ENCODE measurements at regions not wholly inside any gene's neighbourhood (a gene's known extent, or its start where the extent isn't known, plus 50 kb on each side); places are given as distances from the start of the nearest gene placed in this dataset.
"Not testable (repeated sequence)": the region's sequence is repeated elsewhere in the genome, so short reads cannot be mapped to it uniquely, and the experiment has no call there.

GRCh38 chr13:81609335-81609734 is 1268.4 kb upstream of the SPRY2 start:
- H3K27ac ChIP-seq (ENCODE audit: low read depth): no peak overlapping the region
- H3K36me3 ChIP-seq (ENCODE audit: insufficient read depth): no peaks in the 10 kb centered on the region
- H3K4me3 ChIP-seq (ENCODE audit: low read depth, low read length): no peak overlapping the region
- no peak for DNase-seq (ENCODE audit: extremely low spot score)
- H3K4me1 ChIP-seq (ENCODE audit: insufficient read depth): no peaks in the 10 kb centered on the region
- WGBS: 86% methylated on average over 2 of the region's 2 CpGs

DNA sequence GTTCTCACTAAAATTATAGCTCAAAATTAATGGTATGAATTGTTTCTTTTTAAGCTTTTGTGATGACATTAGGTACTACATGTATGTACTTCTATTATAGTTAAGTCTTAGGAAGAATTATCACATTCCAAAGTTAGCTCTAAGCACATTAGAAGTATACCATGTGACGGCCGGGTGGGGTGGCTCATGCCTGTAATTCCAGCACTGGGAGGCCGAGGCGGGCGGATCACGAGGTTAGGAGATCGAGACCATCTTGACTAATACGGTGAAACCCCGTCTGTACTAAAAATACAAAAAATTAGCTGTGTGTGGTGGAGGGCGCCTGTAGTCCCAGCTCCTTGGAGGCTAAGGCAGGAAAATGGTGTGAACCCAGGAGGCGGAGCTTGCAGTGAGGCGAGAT is 1265.1 kb upstream of the SPRY2 start:
- H3K4me3 ChIP-seq (ENCODE audit: low read depth, low read length): no peak overlapping the region
- 94% methylated on average over 12 of the region's 12 CpGs for WGBS
- H3K27ac ChIP-seq (ENCODE audit: low read depth): no peak overlapping the region
- H3K36me3 ChIP-seq (ENCODE audit: insufficient read depth): no peaks in the 10 kb centered on the region
- H3K4me1 ChIP-seq (ENCODE audit: insufficient read depth): no peaks in the 10 kb centered on the region
- DNase-seq (ENCODE audit: extremely low spot score): no peak

DNA sequence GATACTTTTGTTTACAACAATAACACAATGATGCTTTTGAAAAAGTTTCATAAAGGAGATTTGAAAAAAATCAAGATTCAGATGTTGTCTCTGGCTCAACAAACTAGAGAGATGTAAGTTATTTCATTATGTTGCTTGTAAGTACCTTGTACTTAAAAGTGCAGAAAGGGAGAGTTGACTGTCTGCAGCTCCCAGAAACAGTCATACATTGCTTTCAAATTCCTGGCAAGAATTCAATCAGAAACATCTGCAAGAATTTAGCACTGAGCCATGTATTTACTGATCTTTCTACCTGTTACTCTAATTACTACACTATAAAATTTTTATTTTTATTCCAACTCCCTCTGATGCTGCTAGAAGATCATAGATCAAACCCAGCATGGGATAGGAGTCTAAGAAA is 1261.3 kb upstream of the SPRY2 start:
- Histone ChIP-seq H3K4me1 (ENCODE audit: insufficient read depth) (no peaks in the 10 kb centered on the region), H3K27ac (ENCODE audit: low read depth) (no peak overlapping the region), H3K4me3 (ENCODE audit: low read depth, low read length) (no peak overlapping the region), H3K36me3 (ENCODE audit: insufficient read depth) (no peaks in the 10 kb centered on the region)
- no peak for DNase-seq (ENCODE audit: extremely low spot score)

DNA sequence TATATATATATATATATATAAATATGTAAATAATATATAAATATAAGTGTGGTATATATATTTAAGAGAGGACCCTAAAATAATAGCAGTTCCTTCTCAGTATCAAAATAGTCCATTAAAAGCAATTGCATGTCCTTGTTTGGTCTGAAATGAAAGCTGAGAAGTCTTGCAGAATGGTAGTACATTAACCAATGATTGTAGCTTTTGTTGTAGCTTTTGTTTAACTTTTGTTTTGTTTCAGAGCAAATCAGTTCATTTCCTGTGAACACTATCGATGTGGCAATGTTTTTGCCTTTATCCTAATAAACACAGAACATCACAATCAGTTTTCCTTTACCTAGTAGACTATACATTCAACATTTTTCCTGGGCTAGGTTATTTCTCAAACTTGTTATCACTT is 1256.2 kb upstream of the SPRY2 start:
- Histone ChIP-seq H3K4me1 (ENCODE audit: insufficient read depth) (no peaks in the 10 kb centered on the region), H3K27ac (ENCODE audit: low read depth) (no peak overlapping the region), H3K4me3 (ENCODE audit: low read depth, low read length) (no peak overlapping the region), H3K36me3 (ENCODE audit: insufficient read depth) (no peaks in the 10 kb centered on the region)
- DNase-seq (ENCODE audit: extremely low spot score): no peak
- 74% methylated on average over 1 of the region's 1 CpG for WGBS

DNA sequence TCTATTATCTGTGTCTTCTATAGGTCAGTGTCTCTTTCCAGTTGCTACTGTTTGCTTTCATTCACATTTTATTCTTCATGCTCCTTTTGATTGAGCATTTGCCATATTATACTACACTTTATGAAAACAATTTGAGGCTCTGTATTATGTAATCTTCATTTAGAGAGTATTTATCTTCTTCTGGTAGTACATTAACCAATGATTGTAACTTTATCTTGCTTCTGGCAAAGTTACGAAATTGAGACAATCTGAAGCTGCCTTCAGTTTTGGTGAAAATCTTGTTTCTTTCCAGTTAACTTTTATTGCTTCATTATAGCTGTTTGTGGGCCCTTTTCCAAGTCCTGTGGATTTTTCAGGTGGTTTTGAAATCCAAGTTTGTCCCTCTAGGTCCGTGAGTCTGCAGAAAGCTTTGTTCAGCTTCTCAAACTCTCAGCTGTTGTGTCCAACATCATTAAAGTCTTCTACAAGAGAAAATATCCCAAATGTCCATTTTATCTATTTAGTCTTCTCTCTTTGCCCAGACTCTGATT is 1255.4 kb upstream of the SPRY2 start:
- H3K4me1 ChIP-seq (ENCODE audit: insufficient read depth): no peaks in the 10 kb centered on the region
- DNase-seq (ENCODE audit: extremely low spot score): no peak
- WGBS: 51% methylated on average over 2 of the region's 2 CpGs
- H3K4me3 ChIP-seq (ENCODE audit: low read depth, low read length): no peak overlapping the region
- no peak overlapping the region for H3K27ac ChIP-seq (ENCODE audit: low read depth)
- no peaks in the 10 kb centered on the region for H3K36me3 ChIP-seq (ENCODE audit: insufficient read depth)

GRCh38 chr13:81591528-81592220 is 1250.7 kb upstream of the SPRY2 start:
- H3K36me3 ChIP-seq (ENCODE audit: insufficient read depth): no peaks in the 10 kb centered on the region
- WGBS: 86% methylated on average over 3 of the region's 3 CpGs
- DNase-seq (ENCODE audit: extremely low spot score): no peak
- no peak overlapping the region for H3K27ac ChIP-seq (ENCODE audit: low read depth)
- H3K4me3 ChIP-seq (ENCODE audit: low read depth, low read length): no peak overlapping the region
- no peaks in the 10 kb centered on the region for H3K4me1 ChIP-seq (ENCODE audit: insufficient read depth)

GRCh38 chr13:81582381-81582780 is 1241.5 kb upstream of the SPRY2 start:
- H3K4me3 ChIP-seq (ENCODE audit: low read depth, low read length): no peak overlapping the region
- no peaks in the 10 kb centered on the region for H3K4me1 ChIP-seq (ENCODE audit: insufficient read depth)
- H3K36me3 ChIP-seq (ENCODE audit: insufficient read depth): no peaks in the 10 kb centered on the region
- no peak overlapping the region for H3K27ac ChIP-seq (ENCODE audit: low read depth)
- no peak for DNase-seq (ENCODE audit: extremely low spot score)

DNA sequence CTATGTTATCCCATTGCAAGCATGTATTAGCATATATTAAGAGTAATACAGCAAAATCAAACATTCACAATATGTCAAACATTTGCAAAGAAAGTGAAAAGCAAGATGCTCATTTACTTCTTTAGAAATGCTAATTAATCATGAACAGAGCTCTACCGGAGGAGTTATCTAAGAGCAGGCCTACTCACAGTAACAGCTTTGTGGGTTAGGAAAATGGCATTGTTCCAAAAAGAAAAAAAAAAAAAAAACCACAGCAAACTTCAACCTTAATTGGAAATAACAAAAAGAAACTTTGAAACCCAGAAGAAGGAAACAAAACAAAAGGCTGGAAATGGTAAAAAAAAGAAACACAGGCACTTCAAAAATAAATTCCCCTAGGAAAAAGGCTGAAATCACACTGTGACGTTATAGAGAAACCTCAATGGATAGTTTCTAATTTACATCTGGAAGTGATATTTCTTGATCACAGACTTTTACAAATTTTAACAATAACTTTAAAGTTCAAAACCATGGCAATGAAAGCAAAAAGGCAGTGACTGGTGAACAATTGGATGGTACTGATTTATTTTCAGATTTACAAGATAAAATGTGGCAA is 1236.8 kb upstream of the SPRY2 start:
- Histone ChIP-seq H3K27ac (ENCODE audit: low read depth) (no peak overlapping the region), H3K36me3 (ENCODE audit: insufficient read depth) (no peaks in the 10 kb centered on the region), H3K4me1 (ENCODE audit: insufficient read depth) (no peaks in the 10 kb centered on the region), H3K4me3 (ENCODE audit: low read depth, low read length) (no peak overlapping the region)
- 34% methylated on average over 2 of the region's 2 CpGs for WGBS
- no peak for DNase-seq (ENCODE audit: extremely low spot score)

DNA sequence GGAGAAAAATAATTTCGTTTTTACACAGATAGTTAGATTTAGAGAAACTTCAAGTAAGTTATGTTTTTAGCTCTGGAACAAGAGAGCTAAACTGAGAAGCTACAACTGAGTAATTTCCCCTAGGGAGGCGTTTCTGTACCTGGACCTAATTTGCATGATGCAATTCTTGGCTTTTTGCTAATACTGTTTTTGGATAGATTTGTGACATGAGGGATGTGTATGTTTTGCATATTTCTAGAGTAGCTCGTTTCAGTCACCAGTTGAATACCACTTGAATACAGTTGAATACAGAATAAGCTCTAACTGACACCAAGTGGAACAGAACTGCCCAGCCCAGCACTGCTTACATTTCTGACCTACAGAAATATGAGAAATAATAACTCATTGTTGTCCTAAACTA is 1227.9 kb upstream of the SPRY2 start:
- H3K4me3 ChIP-seq (ENCODE audit: low read depth, low read length): no peak overlapping the region
- H3K36me3 ChIP-seq (ENCODE audit: insufficient read depth): no peaks in the 10 kb centered on the region
- H3K27ac ChIP-seq (ENCODE audit: low read depth): no peak overlapping the region
- H3K4me1 ChIP-seq (ENCODE audit: insufficient read depth): no peaks in the 10 kb centered on the region
- 71% methylated on average over 3 of the region's 3 CpGs for WGBS
- no peak for DNase-seq (ENCODE audit: extremely low spot score)

DNA sequence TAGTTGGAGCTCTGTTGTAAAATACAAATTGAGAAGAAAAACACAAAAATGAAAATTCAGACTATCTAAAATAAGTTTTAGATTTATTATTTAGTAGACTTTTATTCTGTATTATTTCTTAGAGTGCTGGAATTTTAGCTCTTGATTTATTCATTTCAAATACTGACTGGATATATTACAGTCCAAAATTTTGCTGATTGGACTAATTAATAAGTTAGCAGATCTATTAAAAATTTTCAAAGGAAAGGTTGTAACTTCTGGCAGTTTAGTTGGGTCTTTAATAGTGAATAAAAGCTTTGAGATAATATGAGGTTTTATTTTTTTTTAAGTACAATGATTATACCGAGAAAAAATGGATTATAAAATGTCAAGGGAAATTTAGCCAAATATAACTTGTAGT is 1224.9 kb upstream of the SPRY2 start:
- no peak for DNase-seq (ENCODE audit: extremely low spot score)
- WGBS: 87% methylated on average over 1 of the region's 1 CpG
- no peaks in the 10 kb centered on the region for H3K4me1 ChIP-seq (ENCODE audit: insufficient read depth)
- H3K4me3 ChIP-seq (ENCODE audit: low read depth, low read length): no peak overlapping the region
- no peak overlapping the region for H3K27ac ChIP-seq (ENCODE audit: low read depth)
- H3K36me3 ChIP-seq (ENCODE audit: insufficient read depth): no peaks in the 10 kb centered on the region

- Histone ChIP-seq H3K36me3 (ENCODE audit: insufficient read depth) (no peaks in the 10 kb centered on the region), H3K4me3 (ENCODE audit: low read depth, low read length) (no peak overlapping the region), H3K27ac (ENCODE audit: low read depth) (no peak overlapping the region), H3K4me1 (ENCODE audit: insufficient read depth) (no peaks in the 10 kb centered on the region)
- no peak for DNase-seq (ENCODE audit: extremely low spot score)
These were observed 1222.2 kb upstream of the SPRY2 start for GRCh38 chr13:81563091-81563490.

- Histone ChIP-seq H3K4me3 (ENCODE audit: low read depth, low read length) (no peak overlapping the region), H3K4me1 (ENCODE audit: insufficient read depth) (no peaks in the 10 kb centered on the region), H3K36me3 (ENCODE audit: insufficient read depth) (no peaks in the 10 kb centered on the region), H3K27ac (ENCODE audit: low read depth) (no peak overlapping the region)
- no peak for DNase-seq (ENCODE audit: extremely low spot score)
- WGBS: 62% methylated on average over 2 of the region's 2 CpGs
These were observed 1221.7 kb upstream of the SPRY2 start for GRCh38 chr13:81562598-81562997.

DNA sequence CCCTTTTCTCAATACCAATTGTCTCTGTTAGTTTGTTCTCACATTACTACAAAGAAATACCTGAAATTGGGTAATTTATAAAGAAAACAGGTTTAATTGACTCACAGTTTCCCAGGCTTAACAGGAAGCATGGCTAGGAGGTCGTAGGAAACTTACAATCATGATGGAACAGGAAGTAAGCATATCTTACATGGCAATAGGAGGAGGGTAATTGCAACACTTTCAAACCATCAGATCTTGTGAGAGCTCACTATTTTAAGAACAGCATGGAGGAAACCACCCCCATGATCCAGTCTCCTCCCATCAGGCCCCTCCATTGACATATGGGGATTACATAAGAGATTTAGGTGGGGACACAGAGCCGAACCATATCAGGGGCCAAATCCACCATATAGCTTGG is 1210.1 kb upstream of the SPRY2 start:
- Histone ChIP-seq H3K36me3 (ENCODE audit: insufficient read depth) (no peaks in the 10 kb centered on the region), H3K4me3 (ENCODE audit: low read depth, low read length) (no peak overlapping the region), H3K4me1 (ENCODE audit: insufficient read depth) (no peaks in the 10 kb centered on the region), H3K27ac (ENCODE audit: low read depth) (no peak overlapping the region)
- no peak for DNase-seq (ENCODE audit: extremely low spot score)
- 69% methylated on average over 2 of the region's 2 CpGs for WGBS

DNA sequence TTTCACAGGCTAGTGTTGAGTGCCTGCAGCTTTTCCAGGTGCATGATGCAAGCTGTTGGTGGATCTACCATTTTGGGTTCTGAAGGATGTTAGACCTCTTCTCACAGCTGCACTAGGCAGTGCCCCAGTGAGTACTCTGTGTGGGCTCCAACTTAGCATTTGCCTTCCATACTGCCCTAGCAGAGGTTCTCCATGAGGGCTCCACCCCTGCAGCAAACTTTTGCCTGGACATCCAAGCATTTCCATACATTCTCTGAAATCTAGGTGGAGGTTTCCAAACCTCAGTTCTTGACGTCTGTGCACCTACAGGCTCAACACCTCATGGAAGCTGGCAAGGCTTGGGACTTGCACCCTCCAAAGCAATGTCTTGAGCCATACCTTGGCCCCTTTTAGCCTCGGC is 1205.4 kb upstream of the SPRY2 start:
- not testable (repeated sequence) for H3K36me3 ChIP-seq (ENCODE audit: insufficient read depth); H3K4me3 ChIP-seq (ENCODE audit: low read depth, low read length); H3K4me1 ChIP-seq (ENCODE audit: insufficient read depth); DNase-seq (ENCODE audit: extremely low spot score); H3K27ac ChIP-seq (ENCODE audit: low read depth)
- 87% methylated on average over 2 of the region's 2 CpGs for WGBS
